NCI-H774 (cell line): ENCODE measurements at regions not wholly inside any gene's neighbourhood (a gene's known extent, or its start where the extent isn't known, plus 50 kb on each side); places are given as distances from the start of the nearest gene placed in this dataset.
A peak's percentile ranks its signal among the peaks of the same experiment; 100 is the strongest.

ENCODE experiments used
- DNase-seq: peaks from one replicate; lab custom pipeline; 2025; lab: John Stamatoyannopoulos, UW

- DNase-seq = no peak
These were observed 268.4 kb downstream of the DLEU7 start for GRCh38 chr13:50575138-50575537.

- DNase-seq = peak; percentile 82
These were observed 267.3 kb downstream of the DLEU7 start for GRCh38 chr13:50576156-50576555.

DNA sequence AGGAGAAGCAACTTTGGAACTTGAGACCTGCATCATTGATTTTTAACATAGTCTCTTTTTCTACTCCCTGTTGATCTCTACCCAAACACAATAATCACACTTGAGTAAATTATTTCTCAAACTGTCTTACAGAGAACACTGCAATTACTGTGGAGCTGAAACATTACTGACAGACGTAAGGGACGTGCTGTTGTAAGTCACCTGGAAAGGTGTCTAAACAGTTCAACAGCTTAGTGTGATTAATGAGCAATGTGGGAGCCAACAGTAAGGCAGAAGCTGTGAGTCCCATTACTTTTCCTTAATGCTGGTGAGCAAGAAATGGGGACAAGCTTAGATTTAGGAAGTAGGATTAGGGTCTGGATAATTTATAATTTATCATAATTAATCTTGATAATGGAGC is 265.7 kb downstream of the DLEU7 start:
- DNase-seq = no peak

GRCh38 chr13:50580684-50581305 is 262.7 kb downstream of the DLEU7 start:
- no peak for DNase-seq

GRCh38 chr13:50581586-50582196 is 261.8 kb downstream of the DLEU7 start:
- DNase-seq = no peak

GRCh38 chr13:50584856-50585580 is 258.5 kb downstream of the DLEU7 start:
- DNase-seq = no peak

DNA sequence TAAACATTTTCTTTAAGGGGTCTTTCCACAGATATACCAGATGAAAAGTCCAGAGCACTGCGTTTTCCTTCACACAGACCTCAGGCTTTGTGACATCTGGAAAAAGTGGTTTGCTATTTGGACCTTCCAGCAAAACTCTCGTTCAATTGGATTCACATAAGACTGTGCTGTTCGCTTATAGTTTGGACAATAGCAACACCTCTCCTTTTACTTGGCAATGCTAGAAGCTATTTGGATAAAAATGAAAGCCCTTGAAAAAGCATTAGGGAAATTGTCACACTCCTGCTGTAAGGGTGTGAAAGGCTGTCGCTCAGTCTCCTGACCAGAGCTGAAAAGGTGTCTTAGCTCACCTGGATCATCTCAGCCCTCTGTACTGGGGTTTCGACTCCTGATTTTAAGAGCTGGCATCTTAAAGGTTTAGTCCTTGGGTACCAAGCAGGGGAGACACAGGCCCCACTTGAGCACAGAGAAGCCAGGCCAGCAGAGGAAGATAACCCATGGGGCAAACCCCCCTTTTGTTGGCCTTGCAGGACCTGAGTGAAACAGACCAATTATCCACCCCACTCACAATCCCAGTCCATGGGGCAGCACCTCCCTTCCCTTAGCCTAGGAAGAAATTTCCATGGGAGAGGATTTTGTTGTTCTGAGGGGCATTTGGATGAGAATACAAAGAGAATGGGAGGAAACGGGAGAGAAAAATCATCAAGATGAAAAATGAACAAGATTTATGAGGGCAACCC is 257.6 kb downstream of the DLEU7 start:
- DNase-seq = no peak

DNA sequence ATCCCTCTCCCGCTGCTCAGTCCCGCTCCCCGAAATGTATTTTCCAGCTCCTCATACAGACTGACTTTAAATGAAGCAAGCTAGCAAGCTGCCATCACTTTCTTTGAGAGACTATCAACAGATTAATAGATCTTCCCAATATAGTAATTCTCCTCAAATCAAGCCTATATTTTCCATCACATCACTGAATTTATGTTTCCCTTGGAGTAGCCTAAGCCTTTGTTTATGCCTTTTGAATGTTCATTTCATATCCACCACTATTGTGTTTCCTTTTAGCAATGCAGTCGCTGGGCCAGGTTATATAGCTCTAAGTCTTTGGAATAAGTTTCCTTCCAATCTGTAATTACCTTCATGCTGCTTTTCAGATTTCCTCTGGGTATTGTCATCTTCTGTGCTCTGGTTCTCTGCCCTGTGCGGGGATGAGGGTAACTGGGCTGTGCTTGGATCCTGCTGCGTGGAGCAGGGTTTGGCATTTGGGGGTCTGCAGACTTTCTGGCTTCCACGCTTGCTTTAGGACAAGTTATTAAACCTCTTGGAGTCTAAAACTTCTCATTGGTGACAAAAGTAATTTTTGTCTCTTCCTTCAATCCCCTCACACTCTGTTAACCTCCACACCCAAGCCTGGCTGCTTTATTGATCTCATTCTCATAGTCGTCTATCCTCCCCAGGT is 256.9 kb downstream of the DLEU7 start:
- DNase-seq = no peak

DNA sequence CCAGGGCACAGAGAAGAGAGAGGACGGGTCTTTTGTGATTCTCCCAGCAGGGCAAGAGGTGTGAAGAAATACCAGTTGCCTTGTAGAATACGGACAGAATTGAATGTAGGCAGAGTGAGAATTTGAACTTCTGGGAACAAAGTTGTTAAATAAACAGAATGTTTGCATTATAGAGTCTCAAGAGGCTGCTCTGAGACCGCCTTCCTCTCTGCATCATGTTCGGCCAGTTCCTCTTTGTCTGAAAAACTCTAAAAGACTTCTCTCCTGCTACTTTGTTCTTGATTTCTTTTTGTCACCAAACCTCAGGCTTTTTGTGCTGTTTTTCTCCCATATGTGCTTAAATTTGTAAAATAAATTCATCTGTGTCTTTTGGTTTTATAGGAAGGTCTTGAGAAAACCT is 256.4 kb downstream of the DLEU7 start:
- no peak for DNase-seq

GRCh38 chr13:50587645-50588373 is 255.7 kb downstream of the DLEU7 start:
- DNase-seq = no peak

- DNase-seq = no peak
These were observed 254.9 kb downstream of the DLEU7 start for GRCh38 chr13:50588491-50589130.

DNA sequence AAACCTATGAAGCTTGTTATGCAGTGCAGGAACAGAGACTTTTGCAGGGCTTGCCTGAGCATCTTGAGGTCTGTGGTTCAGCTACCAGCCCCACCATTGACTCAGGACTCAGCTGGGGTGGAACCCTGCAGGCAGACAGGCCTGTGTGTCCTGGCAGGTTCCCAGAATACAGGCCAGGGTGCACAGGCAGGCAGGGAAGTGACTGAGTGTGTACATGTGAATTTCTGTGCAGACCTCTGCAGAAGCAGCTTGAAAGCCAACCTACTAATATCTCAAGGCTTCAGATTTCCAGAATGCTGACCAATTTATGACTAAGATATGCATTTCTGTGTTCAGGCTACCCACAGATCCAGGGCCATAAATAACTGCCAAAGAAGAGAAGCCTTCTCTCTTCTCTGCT is 254.4 kb downstream of the DLEU7 start:
- DNase-seq = no peak

GRCh38 chr13:50589651-50590054 is 253.8 kb downstream of the DLEU7 start:
- no peak for DNase-seq

DNA sequence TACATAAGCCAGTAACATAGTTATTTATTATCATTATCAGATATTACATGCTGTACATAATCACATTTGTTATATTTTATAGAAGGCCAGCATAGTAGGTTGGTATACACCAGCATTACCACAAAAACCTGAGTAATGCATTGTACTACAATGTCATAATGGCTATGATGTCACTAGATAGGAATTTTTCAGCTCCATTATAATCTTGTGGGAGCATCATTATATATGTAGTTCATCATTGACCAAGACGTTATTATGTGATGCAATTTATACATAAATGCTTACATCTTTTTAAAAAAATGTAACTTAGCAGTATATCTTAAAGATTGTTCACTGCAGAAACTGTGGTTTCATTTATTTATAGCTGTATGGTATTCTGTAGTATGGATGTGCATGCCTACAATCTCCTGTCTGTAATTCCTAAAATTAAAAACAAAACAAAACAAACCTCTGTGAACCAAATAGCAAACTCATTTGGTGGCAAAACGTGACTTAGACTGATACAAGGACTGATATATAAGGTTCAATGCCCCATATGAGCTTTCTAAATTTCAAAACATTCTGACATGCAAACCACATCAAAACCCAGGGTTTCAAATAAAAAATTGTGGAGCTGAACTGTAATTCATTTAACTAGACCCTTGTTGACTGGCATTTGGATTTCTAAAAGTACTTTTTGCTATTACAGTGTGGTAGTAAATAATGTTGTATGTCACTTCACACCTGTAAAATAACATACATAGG is 250.9 kb downstream of the DLEU7 start:
- DNase-seq = no peak

DNA sequence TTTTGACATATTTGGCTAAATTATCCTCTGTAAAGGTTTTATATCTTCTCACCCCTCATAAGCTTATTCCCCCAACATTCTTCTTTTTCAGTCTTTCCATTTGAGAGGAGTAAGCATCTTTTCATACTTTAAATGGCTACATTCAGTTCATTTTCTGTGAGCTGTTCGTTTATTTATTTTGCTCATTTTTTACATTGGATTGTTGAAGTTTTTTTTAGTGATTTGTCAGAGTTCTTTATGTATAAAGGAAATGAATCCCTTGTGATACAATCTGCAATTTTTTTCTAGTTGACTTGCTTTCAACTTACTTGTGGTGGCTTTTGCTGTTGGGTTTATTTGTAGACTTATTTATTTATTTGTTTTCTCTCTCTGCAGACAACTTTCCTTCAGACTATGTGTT is 250.3 kb downstream of the DLEU7 start:
- DNase-seq = no peak

DNA sequence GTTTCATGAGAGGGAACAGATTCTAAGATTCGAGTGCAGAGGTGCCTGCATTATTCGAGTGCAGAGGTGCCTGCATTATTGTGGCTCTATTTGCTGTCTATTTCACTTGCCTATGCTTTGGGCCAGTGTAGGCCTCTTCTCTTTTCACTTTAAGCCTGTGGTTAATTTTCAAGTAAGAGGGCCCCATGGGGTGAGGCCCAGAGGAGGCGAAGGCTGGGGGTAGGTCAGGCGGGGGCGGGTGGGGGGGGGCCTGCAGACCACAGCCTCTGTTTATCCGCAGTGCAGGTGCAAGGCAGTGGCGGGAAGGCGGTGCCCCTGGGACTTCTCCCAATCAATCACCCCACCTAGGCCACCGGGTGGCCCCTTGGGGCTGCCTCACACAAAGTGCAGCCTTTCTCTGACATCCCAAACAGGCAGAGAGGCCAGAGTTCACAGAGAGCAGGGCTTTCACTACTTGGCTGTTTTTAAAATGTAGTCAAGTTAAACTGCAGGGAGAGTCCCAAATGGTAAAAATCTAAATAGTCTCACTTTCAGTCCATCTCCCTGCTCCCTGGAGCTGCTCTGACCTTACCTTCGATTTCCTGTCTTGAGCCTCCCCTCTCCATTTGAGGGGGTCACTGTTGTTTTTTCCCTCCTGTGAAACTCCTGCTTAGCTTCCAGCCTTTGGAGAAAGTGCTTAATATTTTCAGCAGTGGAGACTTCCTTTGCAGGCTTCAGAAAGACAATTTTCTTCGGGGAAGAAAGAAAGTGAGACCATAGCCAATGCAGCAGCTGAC is 249.0 kb downstream of the DLEU7 start:
- DNase-seq = no peak

DNA sequence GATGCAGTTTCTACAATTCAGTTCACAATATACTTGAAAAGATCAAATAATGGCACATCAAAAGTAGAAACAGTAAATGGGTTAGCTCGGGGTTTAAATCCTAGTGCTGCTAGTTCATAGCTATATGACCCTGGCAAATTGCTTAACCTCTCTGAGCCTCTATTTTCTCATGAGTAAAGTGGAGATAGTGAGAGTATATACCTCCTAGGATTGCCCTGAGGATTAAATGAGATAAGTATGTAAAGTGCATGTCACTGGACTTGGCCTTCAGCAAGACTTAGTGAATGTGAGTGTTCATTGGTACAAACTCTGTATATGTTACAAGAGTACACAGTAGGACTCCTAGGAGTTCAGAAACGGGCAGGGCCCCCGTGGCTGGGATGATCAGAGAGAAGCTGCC is 248.3 kb downstream of the DLEU7 start:
- DNase-seq = no peak

- no peak for DNase-seq
These were observed 247.3 kb downstream of the DLEU7 start for GRCh38 chr13:50596156-50596555.

GRCh38 chr13:50596776-50597203 is 246.7 kb downstream of the DLEU7 start:
- no peak for DNase-seq
